ENCODE measurements at regions not wholly inside any gene's neighbourhood (a gene's known extent, or its start where the extent isn't known, plus 50 kb on each side); places are given as distances from the start of the nearest gene placed in this dataset.

GRCh38 chr9:89664896-89665329, 60.1 kb downstream of the GADD45G start:
- peak; percentile 99 for DNase-seq (ENCODE audit: low read depth)
- H3K4me3 ChIP-seq (ENCODE audit: low read depth, low read length): no peak overlapping the region
- TF ChIP-seq CTCF (IDR thresholded peaks at IDR 0.05; ENCODE audit: control insufficient read depth, extremely low read depth, insufficient read depth): no peak

- DNase-seq (ENCODE audit: low read depth): no peak
- H3K4me3 ChIP-seq (ENCODE audit: low read depth, low read length): no peak overlapping the region
- TF ChIP-seq CTCF (IDR thresholded peaks at IDR 0.05; ENCODE audit: control insufficient read depth, extremely low read depth, insufficient read depth): no peak
Measured at GRCh38 chr9:89666364-89666763, 61.6 kb downstream of the GADD45G start.

GRCh38 chr9:89666950-89667349, 62.1 kb downstream of the GADD45G start:
- H3K4me3 ChIP-seq (ENCODE audit: low read depth, low read length): no peak overlapping the region
- no peak for DNase-seq (ENCODE audit: low read depth)
- TF ChIP-seq CTCF (IDR thresholded peaks at IDR 0.05; ENCODE audit: control insufficient read depth, extremely low read depth, insufficient read depth): no peak

GRCh38 chr9:89667726-89668125, 62.9 kb downstream of the GADD45G start:
- DNase-seq (ENCODE audit: low read depth): peak; percentile 89
- no peak overlapping the region for H3K4me3 ChIP-seq (ENCODE audit: low read depth, low read length)
- no peak for TF ChIP-seq CTCF (IDR thresholded peaks at IDR 0.05; ENCODE audit: control insufficient read depth, extremely low read depth, insufficient read depth)

GRCh38 chr9:89668216-89668865, 63.5 kb downstream of the GADD45G start:
- TF ChIP-seq CTCF (IDR thresholded peaks at IDR 0.05; ENCODE audit: control insufficient read depth, extremely low read depth, insufficient read depth): no peak
- no peak overlapping the region for H3K4me3 ChIP-seq (ENCODE audit: low read depth, low read length)
- DNase-seq (ENCODE audit: low read depth): peak; percentile 51

GRCh38 chr9:89668866-89669246, 64.0 kb downstream of the GADD45G start:
- no peak for DNase-seq (ENCODE audit: low read depth)
- TF ChIP-seq CTCF (IDR thresholded peaks at IDR 0.05; ENCODE audit: control insufficient read depth, extremely low read depth, insufficient read depth): no peak

GRCh38 chr9:89669361-89669842, 64.6 kb downstream of the GADD45G start:
- DNase-seq (ENCODE audit: low read depth): peak; percentile 64
- TF ChIP-seq CTCF (IDR thresholded peaks at IDR 0.05; ENCODE audit: control insufficient read depth, extremely low read depth, insufficient read depth): no peak
- no peak overlapping the region for H3K4me3 ChIP-seq (ENCODE audit: low read depth, low read length)

More at GRCh38 chr9:89668866-89669246, 64.0 kb downstream of the GADD45G start:
- no peak overlapping the region for H3K4me3 ChIP-seq (ENCODE audit: low read depth, low read length)
